ENCODE measurements at regions not wholly inside any gene's neighbourhood (a gene's known extent, or its start where the extent isn't known, plus 50 kb on each side); places are given as distances from the start of the nearest gene placed in this dataset.

- CTCF ChIA-PET, result no interaction called here
- ATAC-seq (no peak), DNase-seq (ENCODE audit: low spot score) (no peak)
- Mint-ChIP-seq H3K27ac (no peak overlapping the region), H3K4me1 (peaks cover 3% of the 10 kb centered on the region), H3K9me3 (peaks cover 15% of the 10 kb centered on the region), H3K27me3 (ENCODE audit: low read depth) (no peaks in the 10 kb centered on the region), H3K36me3 (peaks cover 7% of the 10 kb centered on the region; the same call in 1 of the 2 replicates), H3K4me3 (no peak overlapping the region)
- no peak for TF ChIP-seq E2F4 (CRISPR knock-in tag; IDR thresholded peaks at IDR 0.05; ENCODE audit: borderline replicate concordance, low read depth)
- TF ChIP-seq NFYB (CRISPR knock-in tag; conservative IDR thresholded peaks at IDR 0.05; ENCODE audit: low read depth), result no peak
- no peak for TF ChIP-seq TP53 (CRISPR knock-in tag; IDR thresholded peaks at IDR 0.05)
- no peak for TF ChIP-seq ZNF281 (CRISPR knock-in tag; IDR thresholded peaks at IDR 0.05)
- no peak for TF ChIP-seq HMGA2 (CRISPR knock-in tag; IDR thresholded peaks at IDR 0.05)
- TF ChIP-seq SP1 (CRISPR knock-in tag; conservative IDR thresholded peaks at IDR 0.05), result no peak
- TF ChIP-seq ZNF138 (CRISPR knock-in tag; conservative IDR thresholded peaks at IDR 0.05), result no peak
- TF ChIP-seq ATF2 (CRISPR knock-in tag; IDR thresholded peaks at IDR 0.05; ENCODE audit: borderline replicate concordance, low read depth), result no peak
- TF ChIP-seq ZNF263 (CRISPR knock-in tag; IDR thresholded peaks at IDR 0.05; ENCODE audit: low read depth), result no peak
- no peak for TF ChIP-seq SMAD3 (CRISPR knock-in tag; IDR thresholded peaks at IDR 0.05; ENCODE audit: borderline replicate concordance)
- no peak for TF ChIP-seq ERG (CRISPR knock-in tag; IDR thresholded peaks at IDR 0.05)
- TF ChIP-seq E2F5 (CRISPR knock-in tag; IDR thresholded peaks at IDR 0.05), result no peak
- TF ChIP-seq FOXJ3 (CRISPR knock-in tag; IDR thresholded peaks at IDR 0.05; ENCODE audit: borderline replicate concordance), result no peak
- TF ChIP-seq, protein P1, sequence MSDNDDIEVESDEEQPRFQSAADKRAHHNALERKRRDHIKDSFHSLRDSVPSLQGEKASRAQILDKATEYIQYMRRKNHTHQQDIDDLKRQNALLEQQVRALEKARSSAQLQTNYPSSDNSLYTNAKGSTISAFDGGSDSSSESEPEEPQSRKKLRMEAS (CRISPR knock-in tag; IDR thresholded peaks at IDR 0.05), result no peak
- TF ChIP-seq, protein P2, sequence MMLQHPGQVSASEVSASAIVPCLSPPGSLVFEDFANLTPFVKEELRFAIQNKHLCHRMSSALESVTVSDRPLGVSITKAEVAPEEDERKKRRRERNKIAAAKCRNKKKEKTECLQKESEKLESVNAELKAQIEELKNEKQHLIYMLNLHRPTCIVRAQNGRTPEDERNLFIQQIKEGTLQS (CRISPR knock-in tag; conservative IDR thresholded peaks at IDR 0.05), result no peak
- TF ChIP-seq IRF1 (CRISPR knock-in tag; IDR thresholded peaks at IDR 0.05), result no peak
- POLR2A ChIA-PET, result no interaction called here
These were observed 68.6 kb upstream of the TMEM168 start for GRCh38 chr7:112858838-112859237.

GRCh38 chr7:112855227-112855626 is 65.0 kb upstream of the TMEM168 start:
- CTCF ChIA-PET, result interaction anchor here (1.0 to 2.8 kb wide), 2 partner anchors 9 to 14 kb away, joined by 3 to 15 read pairs; no protein-coding TSS in a partner anchor
- POLR2A ChIA-PET, result no interaction called here
- H3K27ac Mint-ChIP-seq, result no peak overlapping the region
- peaks cover 11% of the 10 kb centered on the region for H3K4me1 Mint-ChIP-seq
- no peak overlapping the region for H3K4me3 Mint-ChIP-seq
- H3K36me3 Mint-ChIP-seq, result no peaks in the 10 kb centered on the region; the same call in 1 of the 2 replicates
- no peak for ATAC-seq
- no peaks in the 10 kb centered on the region for H3K27me3 Mint-ChIP-seq (ENCODE audit: low read depth)
- peaks cover 12% of the 10 kb centered on the region for H3K9me3 Mint-ChIP-seq
- DNase-seq (ENCODE audit: low spot score), result no peak
- TF ChIP-seq ERG (CRISPR knock-in tag; IDR thresholded peaks at IDR 0.05) (no peak), FOXK1 (CRISPR knock-in tag; IDR thresholded peaks at IDR 0.05) (no peak), SOX15 (CRISPR knock-in tag; IDR thresholded peaks at IDR 0.05) (no peak), ZNF416 (CRISPR knock-in tag; IDR thresholded peaks at IDR 0.05) (no peak), USF2 (CRISPR knock-in tag; IDR thresholded peaks at IDR 0.05) (no peak), CREM (CRISPR knock-in tag; IDR thresholded peaks at IDR 0.05) (no peak), EMX1 (CRISPR knock-in tag; IDR thresholded peaks at IDR 0.05) (no peak), SP1 (CRISPR knock-in tag; conservative IDR thresholded peaks at IDR 0.05) (no peak)
- TF ChIP-seq, protein P3, sequence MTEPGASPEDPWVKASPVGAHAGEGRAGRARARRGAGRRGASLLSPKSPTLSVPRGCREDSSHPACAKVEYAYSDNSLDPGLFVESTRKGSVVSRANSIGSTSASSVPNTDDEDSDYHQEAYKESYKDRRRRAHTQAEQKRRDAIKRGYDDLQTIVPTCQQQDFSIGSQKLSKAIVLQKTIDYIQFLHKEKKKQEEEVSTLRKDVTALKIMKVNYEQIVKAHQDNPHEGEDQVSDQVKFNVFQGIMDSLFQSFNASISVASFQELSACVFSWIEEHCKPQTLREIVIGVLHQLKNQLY (CRISPR knock-in tag; IDR thresholded peaks at IDR 0.05), result no peak

Data from WTC11 (cell line).